CMK (cell line): ENCODE measurements at regions not wholly inside any gene's neighbourhood (a gene's known extent, or its start where the extent isn't known, plus 50 kb on each side); places are given as distances from the start of the nearest gene placed in this dataset.
"Not testable (repeated sequence)": the region's sequence is repeated elsewhere in the genome, so short reads cannot be mapped to it uniquely, and the experiment has no call there.

Experiments used
- DNase-seq: peaks from one replicate; pipeline ENCODE4 v3.0.0-alpha.2; 2010; ENCODE audit warnings: low read depth

GRCh38 chr5:26543987-26544386, 494.4 kb downstream of the CDH9 start:
- DNase-seq, result no peak

GRCh38 chr5:26538226-26538625, 500.2 kb downstream of the CDH9 start:
- DNase-seq, result no peak

GRCh38 chr5:26535215-26535614, 503.2 kb downstream of the CDH9 start:
- DNase-seq, result no peak

DNA sequence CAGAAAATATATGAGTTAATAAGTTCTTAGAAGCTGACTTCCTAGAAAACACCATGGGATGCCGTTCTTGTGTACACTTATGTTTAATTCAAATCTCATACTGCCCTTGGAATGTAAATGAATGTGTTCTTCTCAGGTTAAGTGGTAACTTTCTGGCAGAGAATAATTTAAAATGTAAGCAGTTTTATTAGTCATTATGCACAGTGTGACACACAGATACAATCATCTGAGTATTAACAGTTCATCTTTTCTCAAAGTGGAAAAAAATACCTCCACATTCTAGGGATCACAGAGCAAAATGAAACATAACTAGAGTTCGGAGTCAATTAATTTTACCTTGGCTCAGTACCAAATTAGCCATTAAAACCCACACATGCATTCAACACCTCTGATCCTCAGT, 508.1 kb downstream of the CDH9 start:
- no peak for DNase-seq

DNA sequence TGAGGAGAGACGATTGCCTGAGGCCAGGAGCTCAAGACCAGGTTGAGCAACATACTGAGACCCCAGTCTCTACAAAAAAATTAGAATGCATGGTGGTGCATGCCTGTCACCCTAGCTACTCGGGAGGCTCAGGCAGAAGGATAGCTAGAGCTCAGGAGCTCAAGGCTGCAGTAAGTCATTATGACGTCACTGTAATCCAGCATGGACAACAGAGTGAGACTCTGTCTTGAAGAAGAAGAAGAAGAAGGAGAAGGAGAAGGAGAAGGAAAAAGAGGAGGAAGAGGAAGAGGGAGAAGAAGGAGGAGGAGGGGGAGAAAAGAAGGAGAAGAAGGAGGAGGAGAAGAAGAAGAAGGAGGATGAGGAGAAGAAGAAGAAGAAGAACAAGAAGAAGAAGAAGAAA, 519.1 kb downstream of the CDH9 start:
- DNase-seq, result no peak

DNA sequence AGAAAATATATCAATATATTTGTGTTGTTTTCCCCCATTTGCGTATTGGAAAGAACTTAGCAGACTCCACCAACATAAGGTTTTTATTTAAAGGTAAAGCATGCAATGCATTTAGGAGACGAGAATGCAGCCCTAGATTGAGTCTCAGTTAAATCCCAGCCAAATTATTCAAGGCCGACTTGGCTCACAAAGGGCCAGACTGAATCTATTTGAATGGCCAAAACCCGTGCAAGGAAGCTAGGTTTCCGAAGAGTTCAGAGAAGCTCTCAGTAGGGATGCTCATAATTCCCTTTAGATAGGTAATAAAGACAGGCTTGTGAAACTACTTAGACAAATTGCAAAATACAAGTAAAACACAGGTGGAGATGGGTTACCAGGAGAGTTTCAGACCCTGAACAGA, 520.3 kb downstream of the CDH9 start:
- DNase-seq, result no peak

- no peak for DNase-seq
Measured at GRCh38 chr5:26498972-26499371, 539.4 kb downstream of the CDH9 start.

GRCh38 chr5:26495437-26495836, 542.9 kb downstream of the CDH9 start:
- DNase-seq, result no peak

DNA sequence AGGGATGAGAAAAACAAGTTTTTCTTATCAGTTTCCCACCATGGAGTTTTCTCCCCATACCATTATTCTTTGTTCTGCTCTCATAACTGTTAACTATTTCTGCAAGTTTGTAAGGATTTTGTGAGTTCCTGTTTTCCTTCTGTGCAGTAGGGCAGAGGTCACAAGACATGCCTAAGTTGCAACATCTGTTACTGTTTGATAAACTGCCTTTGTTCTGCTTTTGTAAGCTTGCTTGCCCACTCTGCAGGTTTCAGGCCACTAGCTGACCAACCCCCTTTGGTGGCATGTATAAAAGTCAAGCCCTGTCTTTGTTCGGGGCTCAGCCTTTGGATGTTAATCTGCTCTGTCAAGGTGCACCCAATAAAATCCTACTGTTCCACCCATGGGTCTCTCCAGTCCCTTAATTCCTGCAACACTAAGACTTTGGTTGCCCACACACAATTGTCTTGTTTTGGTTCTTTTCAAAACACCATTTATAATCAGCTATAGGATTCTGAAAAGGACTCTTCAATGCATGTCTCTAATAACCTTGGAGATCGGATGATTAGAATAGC, 545.4 kb downstream of the CDH9 start:
- no peak for DNase-seq

DNA sequence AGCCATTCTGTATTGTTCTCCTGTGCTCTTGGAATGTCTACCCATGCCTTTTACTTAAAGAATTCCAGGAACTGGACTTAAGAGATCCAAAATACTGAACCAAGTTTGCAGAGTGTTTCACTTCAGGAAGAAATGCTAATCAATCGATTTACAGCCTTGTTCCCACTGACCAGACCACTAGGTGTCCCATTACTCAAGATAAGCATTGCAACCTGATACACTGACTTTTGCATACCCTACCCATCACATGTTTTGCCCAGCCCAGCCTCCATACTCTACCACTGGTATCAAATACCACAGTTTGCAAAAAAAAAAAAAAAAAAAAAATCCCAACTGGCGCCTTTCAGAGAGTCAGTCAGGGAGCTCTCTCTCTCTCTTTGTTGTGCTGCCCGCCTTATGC, 550.8 kb downstream of the CDH9 start:
- no peak for DNase-seq

- no peak for DNase-seq
Measured at GRCh38 chr5:26486631-26487030, 551.8 kb downstream of the CDH9 start.

- DNase-seq, result not testable (repeated sequence)
Measured at GRCh38 chr5:26485146-26485860, 553.1 kb downstream of the CDH9 start.

- peak; percentile 24 for DNase-seq
Measured at GRCh38 chr5:26482810-26483375, 555.5 kb downstream of the CDH9 start.

DNA sequence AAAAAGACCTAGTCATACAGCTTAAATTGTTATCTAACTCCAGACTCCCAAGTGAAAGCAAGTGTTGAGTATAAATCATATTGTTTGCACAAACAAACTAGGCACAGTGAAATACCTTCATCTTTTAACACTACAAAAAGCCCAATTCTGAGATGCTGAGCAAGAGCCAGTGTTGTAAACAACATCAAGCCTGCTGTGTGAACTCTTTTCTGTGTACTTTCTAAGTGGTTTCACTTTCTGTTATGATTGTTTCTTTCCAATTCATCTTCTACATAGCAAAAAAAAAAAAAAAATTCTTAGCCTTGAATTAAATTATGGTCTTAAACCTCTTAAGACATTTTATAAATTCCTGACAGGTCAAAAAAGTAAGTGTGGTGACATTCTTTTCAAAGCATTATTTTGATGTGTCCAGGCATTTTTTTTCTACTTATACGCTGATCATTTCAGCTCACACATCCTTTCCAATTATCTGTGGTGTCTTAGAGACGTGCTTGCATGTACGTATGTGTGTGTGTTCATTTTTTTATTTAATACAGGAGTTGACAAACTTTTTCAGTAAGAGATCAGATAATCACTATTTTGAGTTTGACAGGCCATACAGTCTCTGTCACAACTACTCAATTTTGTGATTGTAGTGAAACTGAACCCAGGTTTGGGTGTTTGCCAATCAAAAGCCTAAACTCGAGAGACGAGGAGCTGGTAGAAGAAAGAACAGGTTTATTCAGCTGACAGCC, 556.1 kb downstream of the CDH9 start:
- DNase-seq, result no peak

- no peak for DNase-seq
Measured at GRCh38 chr5:26470439-26470838, 567.9 kb downstream of the CDH9 start.

- no peak for DNase-seq
Measured at GRCh38 chr5:26439121-26439520, 599.3 kb downstream of the CDH9 start.

DNA sequence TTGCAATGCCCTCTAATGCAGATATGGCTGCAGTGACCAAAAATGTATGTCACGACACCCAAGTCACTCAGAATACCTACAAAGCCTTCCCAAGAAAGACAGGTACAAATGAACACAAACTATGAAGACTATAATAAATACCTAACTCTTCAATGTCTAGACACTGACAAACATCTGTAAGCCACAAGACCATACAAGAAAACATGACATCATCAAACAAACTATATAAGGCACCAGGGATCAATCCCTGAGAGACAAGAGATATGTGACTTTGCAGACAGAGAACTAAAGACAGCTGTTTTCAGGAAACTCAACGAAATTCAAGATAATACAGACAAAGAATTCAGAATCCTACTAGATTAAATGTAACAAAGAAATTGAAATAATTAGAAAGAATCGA, 603.7 kb downstream of the CDH9 start:
- no peak for DNase-seq

DNA sequence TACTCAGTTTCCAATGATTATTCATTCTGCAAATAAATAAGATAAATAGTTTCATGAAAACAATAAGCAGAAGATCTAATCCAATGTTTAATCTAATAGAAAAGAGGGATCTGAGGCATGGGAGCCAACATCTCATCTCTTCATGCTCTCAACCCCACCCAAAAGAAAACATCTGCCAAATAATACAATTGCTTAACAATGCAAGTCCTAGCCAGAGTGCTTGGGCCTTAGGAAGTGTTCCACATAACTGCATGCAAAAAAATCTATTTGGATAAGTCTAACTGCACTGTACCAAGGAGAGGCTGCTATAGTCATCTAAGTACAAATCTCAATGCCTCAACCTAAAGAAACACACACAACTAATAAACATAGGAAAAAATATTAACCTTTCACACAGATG, 606.0 kb downstream of the CDH9 start:
- DNase-seq, result no peak

GRCh38 chr5:26430323-26430722, 608.1 kb downstream of the CDH9 start:
- DNase-seq, result no peak

DNA sequence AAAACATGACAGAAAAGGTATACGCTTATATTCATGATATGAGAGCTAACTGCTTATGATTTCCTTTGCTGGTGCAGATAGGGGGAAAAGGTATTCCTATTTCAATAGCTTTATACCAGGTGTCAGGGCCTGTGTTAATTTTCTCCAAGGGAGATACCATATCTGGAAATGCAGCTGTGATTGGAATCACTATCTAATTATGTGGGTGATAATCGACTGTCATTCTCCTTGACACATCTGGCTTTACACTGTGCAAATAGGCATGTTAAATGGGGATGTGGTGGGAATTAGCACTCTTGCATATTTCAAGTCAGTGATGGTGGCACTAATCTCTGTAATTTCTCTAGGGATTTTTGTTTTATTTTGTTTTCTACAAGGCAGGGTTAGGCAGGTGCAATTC, 611.1 kb downstream of the CDH9 start:
- DNase-seq, result no peak

DNA sequence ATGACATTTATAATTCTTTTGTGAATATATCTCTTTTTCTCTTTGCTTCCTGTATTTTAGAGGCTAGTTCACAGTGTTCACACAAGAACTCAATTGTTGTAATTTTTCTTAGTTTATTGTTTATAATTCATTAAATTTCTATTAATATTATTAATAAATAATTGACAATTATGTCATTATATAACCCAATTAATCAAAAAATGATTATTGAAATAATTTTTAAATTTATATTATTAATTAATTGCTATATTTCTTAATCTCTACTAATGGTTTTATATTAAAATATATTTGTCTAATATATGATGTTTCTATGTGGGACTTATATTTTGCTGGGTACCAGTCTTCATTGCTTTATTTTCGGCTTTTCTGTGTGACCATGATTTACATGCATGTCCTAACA, 618.4 kb downstream of the CDH9 start:
- no peak for DNase-seq

DNA sequence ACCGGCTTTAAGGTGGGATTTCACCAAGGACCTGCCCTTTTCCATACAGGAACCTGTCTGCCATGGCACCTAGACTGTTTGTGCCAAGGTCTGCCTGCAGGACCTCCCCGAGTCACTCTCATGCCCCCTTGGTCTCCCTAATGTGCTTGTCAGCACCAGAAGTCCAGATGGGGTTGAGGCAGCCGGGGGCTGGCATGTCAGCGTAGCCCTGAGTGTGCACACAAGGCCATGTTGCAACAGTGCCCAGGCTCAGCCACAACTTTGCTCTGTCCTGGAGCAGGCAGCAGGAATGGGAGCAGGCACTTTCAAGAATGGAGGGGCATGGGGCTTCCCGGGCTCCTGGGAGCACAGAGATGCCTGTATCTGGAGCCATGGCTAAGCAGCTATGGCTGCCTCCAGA, 621.5 kb downstream of the CDH9 start:
- no peak for DNase-seq
